ENCODE measurements at regions not wholly inside any gene's neighbourhood (a gene's known extent, or its start where the extent isn't known, plus 50 kb on each side); places are given as distances from the start of the nearest gene placed in this dataset.

DNA sequence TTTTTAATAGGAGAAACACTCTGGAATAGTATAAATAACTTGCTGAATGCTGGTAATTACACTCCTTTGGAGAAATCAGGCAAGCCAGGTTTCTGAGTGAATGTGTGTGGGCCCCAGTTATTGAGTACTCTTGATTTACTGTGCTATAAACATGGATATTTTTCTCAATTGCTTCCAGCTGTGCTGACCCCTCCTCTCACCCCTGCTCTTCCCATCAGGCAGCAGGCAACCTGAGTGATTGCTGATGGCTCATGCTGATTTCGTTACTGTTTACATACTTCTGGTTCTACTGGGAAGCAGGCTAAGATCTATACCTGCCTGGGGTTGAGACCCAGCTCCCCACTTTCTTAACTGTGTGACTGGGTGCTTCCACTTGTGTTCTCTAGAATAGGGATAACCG, 68.5 kb downstream of the DHCR7 start:
- TF ChIP-seq POLR2AphosphoS5 (IDR thresholded peaks at IDR 0.05; ENCODE audit: borderline replicate concordance, low read depth, low read length) (no peak), EZH2 (IDR thresholded peaks at IDR 0.05) (no peak)

All from SK-N-MC (cell line).